B cell (primary cell): ENCODE measurements at regions not wholly inside any gene's neighbourhood (a gene's known extent, or its start where the extent isn't known, plus 50 kb on each side); places are given as distances from the start of the nearest gene placed in this dataset.

Experiments used
- ATAC-seq: fragments of 200-7000 bp; cut with Tn5 transposase; one replicate; pipeline ENCODE4 v1.10.0; 2021; ENCODE audit warnings: low read depth, mild to moderate bottlenecking, moderate number of reproducible peaks, moderate library complexity
- CTCF ChIA-PET: fragments of 350-600 bp; sonication (Branson Sonifier 250); formaldehyde crosslinking; loops from one replicate; lab custom pipeline; 2021; ENCODE audit warnings: antibody characterized with exemption, inconsistent platforms; lab: Charles Lee
- POLR2A ChIA-PET: fragments of 350-600 bp; sonication (Branson Sonifier 250); formaldehyde crosslinking; loops from one replicate; lab custom pipeline; 2021; ENCODE audit warnings: antibody characterized with exemption; lab: Charles Lee
- DNase-seq: peaks from one replicate; pipeline ENCODE4 v3.0.0; 2013
- H2AFZ ChIP-seq: 2 replicates; pipeline ENCODE4 v1.6.1; 2012; ENCODE audit warnings: mild to moderate bottlenecking, low read depth, low read length; ENCODE audit not compliant: insufficient read depth, poor library complexity, severe bottlenecking
- H3K27ac ChIP-seq, 2 donors: 1 replicate in 1 of 2; 2 replicates in 1 of 2; pipeline ENCODE4 v1.5.1; 2012 to 2013; ENCODE audit warnings: low read length in 2 of 2, mild to moderate bottlenecking in 2 of 2, moderate library complexity in 1 of 2
- H3K27me3 ChIP-seq, 4 experiments: fragments of 200-600 bp in 1 of 4; sonication (generic) in 1 of 4; replicated peaks in 1 of 4; 1 replicate in 2 of 4; 2 replicates in 2 of 4; pipeline versions ENCODE4 v1.6.1 to v1.7.0; 2013 to 2016; ENCODE audit warnings: low read length in 3 of 4, mild to moderate bottlenecking in 2 of 4, mixed read lengths in 1 of 4, moderate library complexity in 1 of 4; ENCODE audit not compliant: insufficient read depth in 4 of 4, control insufficient read depth in 3 of 4; ENCODE audit errors: control extremely low read depth in 1 of 4
- H3K36me3 ChIP-seq, 2 experiments: replicated peaks in 1 of 2; 1 replicate in 1 of 2; 2 replicates in 1 of 2; pipeline versions ENCODE4 v1.6.1 to v1.7.1; 2013; ENCODE audit warnings: low read length in 1 of 2; ENCODE audit not compliant: insufficient read depth in 2 of 2, control insufficient read depth in 1 of 2; ENCODE audit errors: control extremely low read depth in 1 of 2, extremely low read depth in 1 of 2
- H3K4me1 ChIP-seq, 2 donors: fragments of 200-600 bp in 1 of 2; sonication (generic) in 1 of 2; 1 replicate in 1 of 2; 2 replicates in 1 of 2; pipeline versions ENCODE4 v1.5.1 to v1.6.1; 2013 to 2017; ENCODE audit warnings: low read length in 2 of 2; ENCODE audit not compliant: control insufficient read depth in 2 of 2, insufficient read depth in 2 of 2
- H3K4me2 ChIP-seq: replicated peaks from 2 replicates; pipeline ENCODE3; 2012; ENCODE audit warnings: mild to moderate bottlenecking, low read depth, low read length; ENCODE audit not compliant: poor library complexity, severe bottlenecking
- H3K4me3 ChIP-seq, 5 experiments: fragments of 200-600 bp in 1 of 5; sonication (generic) in 1 of 5; 1 replicate in 3 of 5; 2 replicates in 2 of 5; pipeline versions ENCODE4 v1.5.1 to v1.7.0; 2011 to 2016; ENCODE audit warnings: low read length in 4 of 5, mild to moderate bottlenecking in 4 of 5, low read depth in 2 of 5, control low read depth in 1 of 5, moderate library complexity in 1 of 5; ENCODE audit not compliant: insufficient read depth in 1 of 5; ENCODE audit errors: control extremely low read depth in 1 of 5, extremely low read depth in 1 of 5
- H3K79me2 ChIP-seq: fragments of 200-600 bp; sonication (generic); one replicate; pipeline ENCODE4 v1.6.0; 2016; ENCODE audit warnings: low read length; ENCODE audit not compliant: control insufficient read depth, insufficient read depth
- H3K9ac ChIP-seq: fragments of 200-600 bp; sonication (generic); 2 replicates; pipeline ENCODE4 v1.6.1; 2017; ENCODE audit warnings: mild to moderate bottlenecking, low read length, moderate library complexity
- H3K9me3 ChIP-seq, 3 donors: one replicate each; pipeline versions ENCODE4 v1.6.1 to v1.7.1; 2013; ENCODE audit warnings: low read length in 2 of 3; ENCODE audit not compliant: control insufficient read depth in 2 of 3, insufficient read depth in 1 of 3; ENCODE audit errors: control extremely low read depth in 1 of 3
- H4K20me1 ChIP-seq: 2 replicates; pipeline ENCODE4 v1.6.0; 2012; ENCODE audit warnings: mild to moderate bottlenecking, low read length; ENCODE audit not compliant: insufficient read depth, control insufficient read depth, poor library complexity, severe bottlenecking
- H3K27ac Mint-ChIP-seq: one replicate; pipeline ENCODE4 v1.8.0; 2021; ENCODE audit warnings: mixed read lengths
- H3K27me3 Mint-ChIP-seq: one replicate; pipeline ENCODE4 v1.8.0; 2021; ENCODE audit warnings: mixed read lengths
- H3K4me1 Mint-ChIP-seq: one replicate; pipeline ENCODE4 v1.8.0; 2021; ENCODE audit warnings: mixed read lengths
- H3K4me3 Mint-ChIP-seq: one replicate; pipeline ENCODE4 v1.8.0; 2021; ENCODE audit warnings: mixed read lengths
- H3K9me3 Mint-ChIP-seq: one replicate; pipeline ENCODE4 v1.8.0; 2022; ENCODE audit warnings: mixed read lengths; ENCODE audit not compliant: insufficient read depth
- EZH2 ChIP-seq: IDR thresholded peaks from 2 replicates; pipeline ENCODE4 v1.6.1; 2012; ENCODE audit warnings: borderline replicate concordance, low read depth, mild to moderate bottlenecking, moderate library complexity, low read length; ENCODE audit not compliant: insufficient read depth, poor library complexity, severe bottlenecking
- WGBS: methylation state at CpG from one replicate; pipeline ENCODE4 v1.1.5; 2013; ENCODE audit warnings: missing lambda C conversion rate; ENCODE audit not compliant: insufficient coverage; 5-methylcytosine and 5-hydroxymethylcytosine counted together
- intact Hi-C: fragments of 100-400 bp; cut with micrococcal nuclease; formaldehyde crosslinking; loops from one replicate; pipeline ENCODE4 v1.10.0; 2022
- TF ChIP-seq, protein P1 (sequence below): fragments of 200-600 bp; IDR thresholded peaks from one replicate; pipeline ENCODE4 v1.8.0; 2022; ENCODE audit warnings: antibody characterized with exemption, mild to moderate bottlenecking

DNA sequence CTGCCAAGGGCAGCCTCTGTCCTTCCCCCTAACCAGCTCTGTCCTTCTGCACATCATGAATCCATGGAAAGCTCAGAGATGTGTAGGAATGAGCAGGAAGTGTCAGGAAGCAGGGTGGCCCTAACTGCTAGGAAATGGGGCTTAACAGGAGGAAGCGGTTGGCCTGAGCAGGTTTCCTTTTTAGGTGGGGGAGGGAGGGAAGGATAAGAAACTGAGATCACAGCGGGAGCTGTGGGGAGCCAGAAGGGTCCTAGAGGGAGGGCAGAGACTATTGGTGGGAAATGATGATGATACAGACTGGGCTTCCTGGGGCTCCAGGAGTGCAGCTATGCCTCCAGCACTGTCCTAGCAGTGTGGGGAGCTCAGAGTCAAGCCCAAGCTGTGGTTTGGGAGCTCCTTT is 182.0 kb downstream of the SH3BP4 start:
- Histone ChIP-seq H3K4me2 (no peak overlapping the region), H3K9me3 (no peaks in the 10 kb centered on the region), H2AFZ (no peak overlapping the region), H3K4me1 (no peaks in the 10 kb centered on the region), H3K36me3 (no peaks in the 10 kb centered on the region), H3K79me2 (no peaks in the 10 kb centered on the region), H3K9ac (no peak overlapping the region), H3K27me3 (peaks cover 0 to 12% (median 0%) of the 10 kb centered on the region in 4 experiments), H3K27ac (no peak overlapping the region), H3K4me3 (no peak overlapping the region), H4K20me1 (no peaks in the 10 kb centered on the region)
- Mint-ChIP-seq H3K4me1 (no peaks in the 10 kb centered on the region), H3K27ac (no peak overlapping the region), H3K4me3 (no peak overlapping the region), H3K9me3 (no peaks in the 10 kb centered on the region), H3K27me3 (peaks cover 37% of the 10 kb centered on the region)
- WGBS: 15% methylated on average over 2 of the region's 2 CpGs
- intact Hi-C loops: no loop called here
- ChIA-PET CTCF (interaction anchor here (1.7 kb wide), 1 partner anchor 13 kb away, joined by 5 read pairs; no protein-coding TSS in a partner anchor), POLR2A (no interaction called here)
- TF ChIP-seq, protein P1, sequence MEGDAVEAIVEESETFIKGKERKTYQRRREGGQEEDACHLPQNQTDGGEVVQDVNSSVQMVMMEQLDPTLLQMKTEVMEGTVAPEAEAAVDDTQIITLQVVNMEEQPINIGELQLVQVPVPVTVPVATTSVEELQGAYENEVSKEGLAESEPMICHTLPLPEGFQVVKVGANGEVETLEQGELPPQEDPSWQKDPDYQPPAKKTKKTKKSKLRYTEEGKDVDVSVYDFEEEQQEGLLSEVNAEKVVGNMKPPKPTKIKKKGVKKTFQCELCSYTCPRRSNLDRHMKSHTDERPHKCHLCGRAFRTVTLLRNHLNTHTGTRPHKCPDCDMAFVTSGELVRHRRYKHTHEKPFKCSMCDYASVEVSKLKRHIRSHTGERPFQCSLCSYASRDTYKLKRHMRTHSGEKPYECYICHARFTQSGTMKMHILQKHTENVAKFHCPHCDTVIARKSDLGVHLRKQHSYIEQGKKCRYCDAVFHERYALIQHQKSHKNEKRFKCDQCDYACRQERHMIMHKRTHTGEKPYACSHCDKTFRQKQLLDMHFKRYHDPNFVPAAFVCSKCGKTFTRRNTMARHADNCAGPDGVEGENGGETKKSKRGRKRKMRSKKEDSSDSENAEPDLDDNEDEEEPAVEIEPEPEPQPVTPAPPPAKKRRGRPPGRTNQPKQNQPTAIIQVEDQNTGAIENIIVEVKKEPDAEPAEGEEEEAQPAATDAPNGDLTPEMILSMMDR: no peak
- no peak for TF ChIP-seq EZH2
- ATAC-seq: no peak
- DNase-seq: no peak

DNA sequence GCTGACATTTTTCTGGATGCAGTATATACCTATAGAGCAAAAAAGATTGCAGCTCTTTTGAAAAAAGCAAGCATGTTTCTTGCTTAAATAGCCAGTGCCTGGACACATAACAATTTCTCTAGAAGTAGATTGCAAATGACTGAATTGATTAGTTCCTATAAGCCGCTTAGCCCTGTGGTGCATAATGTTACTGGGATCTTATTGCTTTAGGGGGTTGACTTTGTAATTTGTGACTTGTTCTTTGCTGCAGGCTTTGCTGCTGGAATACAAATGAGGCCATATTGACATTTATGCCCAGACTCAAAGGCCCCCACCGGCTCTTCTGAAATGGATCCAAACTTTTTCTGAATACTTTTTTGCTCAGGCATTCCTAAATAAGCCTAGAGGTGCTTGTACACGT is 182.6 kb downstream of the SH3BP4 start:
- H3K4me3 Mint-ChIP-seq: no peak overlapping the region
- no peaks in the 10 kb centered on the region for H3K9me3 Mint-ChIP-seq
- ATAC-seq (no peak), DNase-seq (no peak)
- POLR2A ChIA-PET: no interaction called here
- Histone ChIP-seq H3K27me3 (peaks cover 0 to 12% (median 0%) of the 10 kb centered on the region in 4 experiments), H2AFZ (no peak overlapping the region), H3K36me3 (no peaks in the 10 kb centered on the region), H3K79me2 (no peaks in the 10 kb centered on the region), H3K4me2 (no peak overlapping the region), H4K20me1 (no peaks in the 10 kb centered on the region), H3K4me3 (no peak overlapping the region), H3K4me1 (no peaks in the 10 kb centered on the region), H3K9ac (no peak overlapping the region), H3K27ac (no peak overlapping the region), H3K9me3 (no peaks in the 10 kb centered on the region)
- CTCF ChIA-PET: interaction anchor here (1.7 kb wide), 1 partner anchor 13 kb away, joined by 5 read pairs; no protein-coding TSS in a partner anchor
- intact Hi-C loops: no loop called here
- no peaks in the 10 kb centered on the region for H3K4me1 Mint-ChIP-seq
- no peak overlapping the region for H3K27ac Mint-ChIP-seq
- H3K27me3 Mint-ChIP-seq: peaks cover 37% of the 10 kb centered on the region
- no peak for TF ChIP-seq EZH2
- TF ChIP-seq, protein P1: no peak
- whole genome bisulfite sequencing: 71% methylated on average over 2 of the region's 3 CpGs
